IMR-90 (cell line): ENCODE measurements at regions not wholly inside any gene's neighbourhood (a gene's known extent, or its start where the extent isn't known, plus 50 kb on each side); places are given as distances from the start of the nearest gene placed in this dataset.

Experiments used
- ATAC-seq: fragments of 200-7000 bp; cut with Tn5 transposase; 2 replicates; pipeline ENCODE4 v1.9.1; 2020; ENCODE audit warnings: low read depth, mild to moderate bottlenecking, moderate library complexity
- BruUV-seq: library from RNA; stranded (reverse); fragments of 400-500 nt; replicated peaks from 2 replicates; lab custom pipeline; 2021; lab: Mats Ljungman, UMichigan
- CTCF ChIA-PET: fragments of 300-600 bp; formaldehyde crosslinking; extraction: SDS; loops from one replicate; lab custom pipeline; 2021; ENCODE audit warnings: antibody characterized with exemption; lab: Yijun Ruan, JAX
- POLR2A ChIA-PET: fragments of 300-600 bp; sonication (Branson Sonifier 250); formaldehyde crosslinking; loops from one replicate; lab custom pipeline; 2022; ENCODE audit warnings: antibody characterized with exemption; ENCODE audit not compliant: unreplicated experiment; lab: Charles Lee
- DNase-seq: peaks from one replicate; pipeline ENCODE4 v3.0.0; 2013
- H2AFZ ChIP-seq: replicated peaks from 2 replicates; pipeline ENCODE3; 2013; ENCODE audit warnings: low read length, mild to moderate bottlenecking; ENCODE audit not compliant: poor library complexity
- H2AK5ac ChIP-seq: 2 replicates; pipeline ENCODE4 v1.6.1; 2013; ENCODE audit warnings: low read depth, low read length, inconsistent platforms
- H2AK9ac ChIP-seq: replicated peaks from 2 replicates; pipeline ENCODE3; 2013; ENCODE audit warnings: mild to moderate bottlenecking, low read depth, low read length, moderate library complexity; ENCODE audit not compliant: poor library complexity
- H2BK120ac ChIP-seq: 2 replicates; pipeline ENCODE4 v1.6.1; 2013; ENCODE audit warnings: low read depth, low read length, inconsistent platforms
- H2BK15ac ChIP-seq: 3 replicates; pipeline ENCODE4 v1.6.1; 2013; ENCODE audit warnings: low read depth, low read length, inconsistent platforms
- H2BK20ac ChIP-seq: 2 replicates; pipeline ENCODE4 v1.6.1; 2013; ENCODE audit warnings: low read depth, mild to moderate bottlenecking, inconsistent platforms, low read length, moderate library complexity
- H2BK5ac ChIP-seq: 2 replicates; pipeline ENCODE4 v1.6.1; 2013; ENCODE audit warnings: mild to moderate bottlenecking, low read depth, low read length, inconsistent platforms; ENCODE audit not compliant: poor library complexity, severe bottlenecking
- H3K14ac ChIP-seq: replicated peaks from 2 replicates; pipeline ENCODE4 v1.6.1; 2013; ENCODE audit warnings: low read depth, low read length, inconsistent platforms
- H3K18ac ChIP-seq: 2 replicates; pipeline ENCODE4 v1.6.1; 2013; ENCODE audit warnings: low read depth, low read length, control low read depth
- H3K23ac ChIP-seq: 2 replicates; pipeline ENCODE4 v1.6.1; 2013; ENCODE audit warnings: low read depth, low read length, inconsistent platforms
- H3K27ac ChIP-seq: 2 replicates; pipeline ENCODE4 v1.5.1; 2013; ENCODE audit warnings: mild to moderate bottlenecking, control low read depth, low read length; ENCODE audit not compliant: insufficient read depth
- H3K27me3 ChIP-seq: 2 replicates; pipeline ENCODE4 v1.6.1; 2013; ENCODE audit warnings: low read length; ENCODE audit not compliant: control insufficient read depth, insufficient read depth
- H3K36me3 ChIP-seq: 2 replicates; pipeline ENCODE4 v1.6.1; 2013; ENCODE audit warnings: low read length, mixed read lengths; ENCODE audit not compliant: control insufficient read depth, insufficient read depth
- H3K4ac ChIP-seq: 2 replicates; pipeline ENCODE4 v1.6.1; 2013; ENCODE audit warnings: low read depth, low read length, inconsistent platforms
- H3K4me1 ChIP-seq: 2 replicates; pipeline ENCODE4 v1.6.1; 2013; ENCODE audit warnings: low read length, mixed read lengths; ENCODE audit not compliant: control insufficient read depth, insufficient read depth
- H3K4me2 ChIP-seq: 2 replicates; pipeline ENCODE4 v1.6.1; 2013; ENCODE audit warnings: low read depth, mild to moderate bottlenecking, control low read depth, low read length, moderate library complexity
- H3K4me3 ChIP-seq: 2 replicates; pipeline ENCODE4 v1.5.1; 2013; ENCODE audit warnings: low read depth, mild to moderate bottlenecking, control low read depth, low read length, moderate library complexity; ENCODE audit not compliant: insufficient read depth
- H3K56ac ChIP-seq: 2 replicates; pipeline ENCODE4 v1.6.1; 2013; ENCODE audit warnings: low read length, inconsistent platforms; ENCODE audit not compliant: insufficient read depth; ENCODE audit errors: extremely low read depth
- H3K79me1 ChIP-seq, 2 experiments: 2 replicates each; pipeline ENCODE4 v1.6.1; 2013; ENCODE audit warnings: low read length in 2 of 2, inconsistent platforms in 1 of 2, low read depth in 1 of 2
- H3K9ac ChIP-seq: 2 replicates; pipeline ENCODE4 v1.6.1; 2013; ENCODE audit warnings: low read depth, low read length, control low read depth
- H3K9me1 ChIP-seq: 2 replicates; pipeline ENCODE4 v1.6.1; 2013; ENCODE audit warnings: low read length, inconsistent platforms; ENCODE audit not compliant: insufficient read depth
- H3K9me3 ChIP-seq: 2 replicates; pipeline ENCODE4 v1.6.1; 2013; ENCODE audit warnings: low read length; ENCODE audit not compliant: control insufficient read depth, insufficient read depth
- H4K20me1 ChIP-seq: 2 replicates; pipeline ENCODE4 v1.6.1; 2013; ENCODE audit warnings: low read length, inconsistent platforms; ENCODE audit not compliant: insufficient read depth
- H4K5ac ChIP-seq: 2 replicates; pipeline ENCODE4 v1.6.1; 2013; ENCODE audit warnings: mild to moderate bottlenecking, low read depth, low read length, control low read depth
- H4K8ac ChIP-seq, 2 experiments: 2 replicates each; pipeline ENCODE4 v1.6.1; 2013; ENCODE audit warnings: low read depth in 2 of 2, low read length in 2 of 2, control low read depth in 1 of 2, inconsistent platforms in 1 of 2
- H4K91ac ChIP-seq: 2 replicates; pipeline ENCODE4 v1.6.1; 2013; ENCODE audit warnings: low read depth, low read length, inconsistent platforms; ENCODE audit not compliant: insufficient read depth
- ELK1 ChIP-seq: fragments of 150-350 bp; IDR thresholded peaks from 2 replicates; pipeline ENCODE4 v1.6.1; 2016; ENCODE audit warnings: low read depth, mild to moderate bottlenecking, low read length, moderate library complexity, borderline replicate concordance
- WGBS, 2 experiments: methylation state at CpG; one replicate each; pipeline versions ENCODE4 v1.1.5 to v1.1.7; 2013; ENCODE audit warnings: missing lambda C conversion rate in 2 of 2; ENCODE audit not compliant: insufficient read length in 1 of 2; ENCODE audit errors: extremely low coverage in 2 of 2; 5-methylcytosine and 5-hydroxymethylcytosine counted together
- dilution Hi-C: fragments of 300-500 bp; cut with HindIII; formaldehyde crosslinking; loops from one replicate; pipeline ENCODE4 v1.14.3; 2018; ENCODE audit warnings: low sequenced_read_pairs; ENCODE audit not compliant: unreplicated experiment
- in situ Hi-C: fragments of 300-500 bp; cut with MboI; formaldehyde crosslinking; loops from 3 replicates; pipeline ENCODE4 v1.14.3; 2019; ENCODE audit warnings: low sequenced_read_pairs, inconsistent platforms, mixed read lengths
- intact Hi-C: fragments of 100-400 bp; cut with micrococcal nuclease; formaldehyde crosslinking; loops from 2 replicates; pipeline ENCODE4 v1.10.0; 2022

- Histone ChIP-seq H3K79me1 (no peaks in the 10 kb centered on the region), H4K20me1 (no peaks in the 10 kb centered on the region), H3K4ac (no peak overlapping the region), H3K23ac (no peak overlapping the region), H2BK120ac (no peak overlapping the region), H3K14ac (no peak overlapping the region), H2AK9ac (no peak overlapping the region), H4K8ac (no peak overlapping the region), H3K4me3 (no peak overlapping the region), H2BK15ac (no peak overlapping the region), H2AK5ac (no peak overlapping the region), H4K5ac (no peak overlapping the region), H3K4me2 (no peak overlapping the region), H2AFZ (no peak overlapping the region), H2BK20ac (no peak overlapping the region), H3K9me3 (peaks cover 15% of the 10 kb centered on the region), H3K9me1 (no peaks in the 10 kb centered on the region), H2BK5ac (no peak overlapping the region), H3K36me3 (no peaks in the 10 kb centered on the region), H3K4me1 (no peaks in the 10 kb centered on the region), H3K27ac (no peak overlapping the region), H3K9ac (no peak overlapping the region), H3K27me3 (no peaks in the 10 kb centered on the region), H3K56ac (no peak overlapping the region), H3K18ac (no peak overlapping the region), H4K91ac (no peak overlapping the region)
- DNase-seq (no peak), ATAC-seq (no peak)
- WGBS, 2 experiments = 80% methylated on average over 4 of the region's 5 CpGs; no CpG with 5 or more reads in 1 of the 2 experiments
- TF ChIP-seq ELK1 = no peak
- intact Hi-C loops (no loop called here), dilution Hi-C loops (no loop called here), in situ Hi-C loops (no loop called here)
- no TSS peak for BruUV-seq
- ChIA-PET CTCF (no interaction called here), POLR2A (no interaction called here)
Observed at GRCh38 chr2:239854596-239854995, 170.5 kb downstream of the NDUFA10 start.
